ENCODE measurements at regions not wholly inside any gene's neighbourhood (a gene's known extent, or its start where the extent isn't known, plus 50 kb on each side); places are given as distances from the start of the nearest gene placed in this dataset.

DNA sequence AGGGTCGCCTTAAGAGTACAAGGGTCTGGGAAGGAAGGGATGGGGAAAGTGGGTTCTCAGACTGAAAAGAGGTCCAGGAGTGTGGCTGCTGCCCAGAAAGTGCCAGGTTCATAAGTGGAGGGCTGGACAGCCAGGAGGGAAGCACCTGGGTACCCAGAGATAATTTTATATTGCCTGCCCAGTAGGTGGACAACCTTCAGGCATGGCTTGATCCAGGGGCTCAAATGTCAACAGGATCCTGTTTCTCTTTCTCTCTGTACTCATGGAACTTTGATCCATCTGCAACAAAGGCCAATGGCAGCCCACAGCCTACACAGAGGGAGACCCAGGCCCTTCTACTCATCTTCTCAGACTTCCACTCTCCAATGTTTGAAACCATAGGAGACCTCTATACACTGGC is 80.5 kb upstream of the GRK3 start:
- TF ChIP-seq, protein P1, sequence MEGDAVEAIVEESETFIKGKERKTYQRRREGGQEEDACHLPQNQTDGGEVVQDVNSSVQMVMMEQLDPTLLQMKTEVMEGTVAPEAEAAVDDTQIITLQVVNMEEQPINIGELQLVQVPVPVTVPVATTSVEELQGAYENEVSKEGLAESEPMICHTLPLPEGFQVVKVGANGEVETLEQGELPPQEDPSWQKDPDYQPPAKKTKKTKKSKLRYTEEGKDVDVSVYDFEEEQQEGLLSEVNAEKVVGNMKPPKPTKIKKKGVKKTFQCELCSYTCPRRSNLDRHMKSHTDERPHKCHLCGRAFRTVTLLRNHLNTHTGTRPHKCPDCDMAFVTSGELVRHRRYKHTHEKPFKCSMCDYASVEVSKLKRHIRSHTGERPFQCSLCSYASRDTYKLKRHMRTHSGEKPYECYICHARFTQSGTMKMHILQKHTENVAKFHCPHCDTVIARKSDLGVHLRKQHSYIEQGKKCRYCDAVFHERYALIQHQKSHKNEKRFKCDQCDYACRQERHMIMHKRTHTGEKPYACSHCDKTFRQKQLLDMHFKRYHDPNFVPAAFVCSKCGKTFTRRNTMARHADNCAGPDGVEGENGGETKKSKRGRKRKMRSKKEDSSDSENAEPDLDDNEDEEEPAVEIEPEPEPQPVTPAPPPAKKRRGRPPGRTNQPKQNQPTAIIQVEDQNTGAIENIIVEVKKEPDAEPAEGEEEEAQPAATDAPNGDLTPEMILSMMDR (IDR thresholded peaks at IDR 0.05; ENCODE audit: low read depth, low read length, poor library complexity, severe bottlenecking) = no peak
- TF ChIP-seq EZH2phosphoT487 (IDR thresholded peaks at IDR 0.05; ENCODE audit: borderline replicate concordance, low read length) = no peak
